GM21447 (cell line): ENCODE measurements at regions not wholly inside any gene's neighbourhood (a gene's known extent, or its start where the extent isn't known, plus 50 kb on each side); places are given as distances from the start of the nearest gene placed in this dataset.
"Not testable (repeated sequence)": the region's sequence is repeated elsewhere in the genome, so short reads cannot be mapped to it uniquely, and the experiment has no call there.

Experiments used
- ATAC-seq: cut with Tn5 transposase; IDR thresholded peaks from one replicate; pipeline ENCODE4 v1.9.1; 2021; ENCODE audit not compliant: unreplicated experiment

DNA sequence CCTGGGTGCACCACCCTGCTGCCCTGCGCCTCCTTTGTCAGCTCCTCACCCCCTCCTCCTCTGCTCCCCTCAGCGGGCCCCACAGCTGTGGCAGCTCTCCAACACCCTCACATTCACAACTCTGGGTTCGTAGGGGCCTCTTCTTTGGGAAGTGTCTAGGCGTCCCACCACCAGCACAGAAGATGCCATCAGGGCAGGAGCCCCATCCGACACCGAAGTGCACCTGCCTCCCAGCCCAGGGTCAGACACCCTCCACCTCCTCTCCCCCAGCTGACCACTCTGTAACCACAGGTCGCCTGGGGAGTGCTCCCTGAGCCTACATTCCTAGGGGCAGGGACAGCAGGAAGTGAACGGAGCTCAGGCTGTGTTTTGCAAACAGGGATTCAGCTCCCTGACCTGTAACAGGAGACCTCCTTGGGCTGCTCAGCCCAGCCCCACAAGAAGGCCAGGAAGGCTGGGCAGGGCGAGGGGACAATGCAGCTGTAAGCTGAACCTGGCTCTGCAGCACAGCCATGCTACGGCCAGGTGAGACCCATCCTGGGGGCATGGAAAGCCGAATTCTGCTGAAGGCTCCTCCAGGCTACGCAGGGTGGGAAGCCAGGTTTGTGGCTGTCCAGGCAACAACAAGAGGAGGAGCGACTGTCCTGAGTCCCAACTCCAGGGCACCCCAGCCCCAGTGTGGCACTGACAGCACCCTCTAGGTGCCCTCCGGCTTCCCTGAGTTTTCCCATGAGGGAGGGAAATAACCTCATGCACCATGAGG, 269.0 kb downstream of the GOLGA6L6 start:
- no peak for ATAC-seq

DNA sequence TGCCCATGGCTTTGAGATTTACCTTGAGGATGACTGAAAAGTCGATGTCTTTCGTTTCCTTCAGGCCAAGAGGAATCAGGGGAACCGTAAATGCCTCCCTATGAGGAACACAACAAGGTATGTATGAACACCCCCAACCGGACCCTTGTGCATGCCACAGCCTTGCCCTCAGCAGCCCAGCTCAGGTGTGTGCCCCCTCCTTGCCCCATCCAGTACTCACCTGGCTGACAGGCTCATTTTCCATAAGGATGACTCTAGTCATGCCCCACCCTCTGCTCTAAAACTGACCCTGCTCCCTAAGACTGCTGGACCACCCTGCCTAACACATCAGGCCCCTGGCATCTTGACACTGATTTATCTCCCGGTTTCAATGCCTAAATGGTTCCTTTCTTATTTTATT, 270.0 kb downstream of the GOLGA6L6 start:
- ATAC-seq: no peak

DNA sequence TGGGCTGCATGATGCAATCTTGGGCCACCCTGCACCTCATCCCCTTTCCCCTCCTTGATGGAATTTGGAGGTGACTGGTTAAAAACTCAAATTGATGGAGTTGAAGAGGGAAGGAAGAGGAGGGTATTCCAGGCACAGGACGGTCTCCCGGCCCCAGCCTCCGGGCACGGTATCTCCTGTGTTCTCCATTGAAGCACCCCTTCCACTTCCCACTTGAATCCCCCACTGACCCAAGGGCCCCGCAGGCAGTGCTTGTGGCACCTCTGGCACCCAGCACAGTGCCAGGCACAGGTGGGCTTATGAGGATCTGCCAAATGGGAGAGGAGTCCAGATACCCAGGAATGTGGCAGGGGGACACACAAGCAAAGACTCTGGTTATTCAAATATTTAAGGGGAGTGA, 271.6 kb downstream of the GOLGA6L6 start:
- not testable (repeated sequence) for ATAC-seq

DNA sequence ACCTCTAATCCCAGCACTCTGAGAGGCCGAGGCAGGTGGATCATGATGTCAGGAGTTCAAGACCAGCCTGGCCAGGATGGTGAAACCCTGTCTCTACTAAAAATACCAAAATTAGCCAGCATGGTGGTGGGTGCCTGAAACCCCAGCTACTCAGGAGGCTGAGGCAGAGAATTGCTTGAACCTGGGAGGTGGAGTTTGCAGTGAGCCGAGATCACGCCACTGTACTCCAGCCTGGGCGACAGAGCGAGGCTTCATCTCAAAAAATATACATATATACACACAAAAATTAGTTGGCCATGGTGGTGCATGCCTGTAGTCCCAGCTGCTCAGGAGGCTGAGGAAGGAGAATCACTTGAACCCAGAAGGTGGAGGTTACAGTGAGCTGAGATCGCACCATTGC, 273.6 kb downstream of the GOLGA6L6 start:
- ATAC-seq: not testable (repeated sequence)

DNA sequence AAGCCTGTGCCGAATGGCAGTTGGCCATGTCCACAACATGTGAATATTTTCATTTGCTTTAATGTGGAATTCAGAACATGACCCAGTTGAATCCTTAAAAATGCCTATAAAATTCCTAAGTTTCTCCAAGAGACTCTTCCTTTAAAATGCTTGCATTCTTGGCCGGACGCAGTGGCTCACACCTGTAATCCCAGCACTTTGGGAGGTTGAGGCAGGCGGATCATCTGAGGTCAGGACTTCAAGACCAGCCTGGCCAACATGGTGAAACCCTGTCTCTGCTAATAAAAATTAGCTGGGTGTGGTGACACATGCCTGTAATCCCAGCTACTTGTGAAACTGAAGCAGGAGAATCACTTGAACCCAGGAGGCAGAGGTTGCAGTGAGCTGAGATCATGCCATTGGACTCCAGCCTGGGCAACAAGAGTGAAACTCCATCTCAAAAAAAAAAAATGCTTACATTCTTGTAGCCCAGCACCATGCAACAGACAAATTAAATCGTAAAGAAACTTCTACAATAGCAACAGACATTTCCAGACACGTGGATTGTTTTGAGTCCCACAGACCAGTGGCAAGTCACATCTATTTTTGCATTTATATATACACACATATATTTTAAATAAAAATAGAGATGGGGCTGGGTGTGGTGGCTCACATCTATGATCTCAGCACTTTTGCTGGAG, 274.4 kb downstream of the GOLGA6L6 start:
- ATAC-seq: not testable (repeated sequence)

DNA sequence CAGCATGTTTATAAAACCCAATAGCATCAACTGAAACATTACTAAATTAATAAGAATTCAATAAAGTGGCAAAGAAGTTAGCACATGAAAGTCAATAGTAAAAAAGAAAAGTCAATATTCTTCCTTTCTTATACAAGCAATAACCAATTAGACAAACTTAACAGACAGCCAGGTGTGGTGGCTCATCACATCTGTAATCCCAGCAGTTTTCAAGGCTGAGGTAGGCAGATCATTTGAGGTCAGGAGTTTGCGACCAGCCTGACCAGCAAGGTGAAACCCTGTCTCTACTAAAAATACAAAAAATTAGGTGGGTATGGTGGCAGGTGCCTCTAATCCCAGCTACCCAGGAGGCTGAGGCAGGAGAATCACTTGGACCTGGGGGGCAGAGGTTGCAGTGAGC, 275.9 kb downstream of the GOLGA6L6 start:
- not testable (repeated sequence) for ATAC-seq

DNA sequence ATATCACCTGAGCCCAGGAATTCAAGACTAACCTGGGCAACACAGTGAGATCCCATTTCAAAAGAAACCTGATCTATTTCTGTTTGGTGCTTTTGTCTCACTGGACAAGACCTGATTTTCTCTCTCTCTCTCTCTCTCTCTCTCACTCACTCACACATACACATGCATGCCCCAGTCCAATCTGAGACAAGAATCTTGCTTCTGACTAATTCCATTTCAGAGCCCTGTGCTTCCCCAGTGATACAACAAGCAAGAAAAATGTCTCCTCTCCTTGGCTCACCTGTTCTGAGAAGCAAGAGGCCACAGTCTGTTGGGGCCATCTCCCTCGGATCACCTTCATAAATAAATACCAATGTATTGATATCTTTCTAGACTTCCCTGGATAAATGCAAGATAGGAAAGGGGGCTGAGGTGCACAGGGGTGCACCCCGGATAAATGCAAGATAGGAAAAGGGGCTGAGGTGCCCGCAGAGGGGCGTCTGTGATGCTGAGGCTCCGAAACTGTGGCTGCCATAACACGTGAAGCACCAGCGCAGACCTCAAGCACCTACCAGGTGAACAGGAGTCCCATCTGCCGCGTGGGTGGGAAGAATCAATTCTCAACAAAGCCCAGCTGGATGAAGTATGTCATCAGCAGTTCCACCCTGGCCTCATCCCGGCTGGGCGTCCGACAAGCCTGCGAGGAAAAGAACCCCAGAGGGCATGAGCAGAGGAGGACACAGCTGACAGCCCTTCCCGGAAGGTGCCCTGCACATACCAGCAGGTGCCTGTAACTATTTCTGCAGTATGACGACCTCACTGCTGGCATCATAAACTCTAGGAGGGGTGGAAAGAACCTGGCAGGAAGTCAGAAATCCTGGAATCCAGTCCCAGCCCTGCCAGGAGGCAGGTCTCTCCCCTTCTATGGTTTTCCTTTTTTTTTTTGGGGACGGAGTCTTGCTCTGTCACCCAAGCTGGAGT, 280.0 kb downstream of the GOLGA6L6 start:
- not testable (repeated sequence) for ATAC-seq

DNA sequence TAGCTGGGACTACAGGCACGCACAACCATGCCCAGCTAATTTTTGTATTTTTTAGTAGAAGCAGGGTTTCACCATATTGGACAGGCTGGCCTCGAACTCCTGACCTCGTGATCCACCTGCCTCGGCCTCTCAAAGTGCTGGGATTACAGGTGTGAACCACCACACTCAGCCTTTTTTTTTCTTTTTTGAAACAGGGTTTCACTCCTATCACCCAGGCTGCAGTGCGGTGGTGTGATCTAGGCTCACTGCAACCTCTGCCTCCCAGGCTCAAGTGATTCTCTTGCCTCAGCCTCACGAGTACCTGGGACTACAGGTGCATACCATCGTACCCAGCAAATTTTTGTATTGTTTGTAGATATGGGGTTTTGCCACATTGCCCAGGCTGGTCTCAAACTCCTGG, 280.9 kb downstream of the GOLGA6L6 start:
- not testable (repeated sequence) for ATAC-seq

DNA sequence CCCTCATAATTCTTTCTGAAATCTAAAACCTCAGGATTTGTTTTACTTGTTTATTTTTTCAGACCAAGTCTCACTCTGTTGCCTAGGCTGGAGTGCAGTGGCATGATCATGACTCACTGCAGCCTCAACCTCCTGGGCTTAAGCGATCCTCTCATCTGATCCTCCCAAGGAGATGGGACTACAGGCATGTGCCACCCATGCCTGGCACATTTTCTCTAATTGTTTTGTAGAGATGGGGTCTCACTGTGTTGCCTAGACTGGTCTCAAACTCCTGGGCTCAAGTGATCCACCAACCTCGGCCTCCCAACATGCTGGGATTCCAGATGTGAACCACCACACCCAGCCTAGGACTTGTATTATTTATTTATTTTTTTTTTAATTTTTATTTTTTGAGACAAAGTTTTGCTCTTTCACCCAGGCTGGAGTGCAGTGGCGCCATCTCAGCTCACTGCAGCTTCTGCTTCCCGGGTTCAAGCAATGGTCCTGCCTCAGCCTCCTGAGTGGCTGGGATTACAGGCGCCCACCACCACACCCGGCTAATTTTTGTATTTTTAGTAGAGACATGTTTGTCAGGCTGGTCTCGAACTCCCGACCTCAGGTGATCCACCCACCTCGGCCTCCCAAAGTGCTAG, 281.9 kb downstream of the GOLGA6L6 start:
- not testable (repeated sequence) for ATAC-seq

DNA sequence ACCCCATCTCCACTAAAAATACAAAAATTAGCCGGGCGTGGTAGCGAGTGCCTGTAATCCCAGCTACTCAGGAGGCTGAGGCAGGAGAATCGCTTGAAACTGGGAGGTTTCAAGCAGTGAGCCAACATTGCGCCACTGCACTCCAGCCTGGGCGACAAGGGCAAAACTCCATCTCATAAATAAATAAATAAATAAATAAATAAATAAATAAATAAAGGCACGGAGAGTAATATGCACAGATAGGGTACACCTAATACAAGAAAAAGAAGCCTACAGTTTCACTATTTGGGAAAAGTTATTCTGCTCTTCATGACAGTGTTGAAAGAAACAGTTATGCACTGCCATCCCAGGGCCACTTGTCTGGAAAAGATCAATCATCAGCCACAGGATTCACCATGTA, 285.2 kb downstream of the GOLGA6L6 start:
- ATAC-seq: not testable (repeated sequence)

DNA sequence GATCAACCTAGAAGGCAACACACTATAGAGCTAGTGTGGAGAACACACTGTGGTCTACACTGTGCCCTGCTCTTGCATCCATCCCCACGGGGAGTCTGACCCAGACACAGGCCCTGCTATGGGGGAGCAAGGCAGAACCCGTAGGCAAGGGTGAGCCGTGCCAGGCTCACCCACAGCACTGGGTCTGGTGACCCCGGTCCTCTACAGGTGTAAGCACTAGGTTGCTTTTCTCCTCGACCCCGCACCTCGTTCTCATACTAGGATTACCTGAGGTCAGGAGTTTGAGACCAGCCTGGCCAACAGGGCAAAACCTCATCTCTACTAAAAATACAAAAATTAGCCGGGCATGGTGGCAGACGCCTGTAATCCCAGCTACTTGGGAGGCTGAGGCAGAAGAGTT, 286.0 kb downstream of the GOLGA6L6 start:
- ATAC-seq: not testable (repeated sequence)

DNA sequence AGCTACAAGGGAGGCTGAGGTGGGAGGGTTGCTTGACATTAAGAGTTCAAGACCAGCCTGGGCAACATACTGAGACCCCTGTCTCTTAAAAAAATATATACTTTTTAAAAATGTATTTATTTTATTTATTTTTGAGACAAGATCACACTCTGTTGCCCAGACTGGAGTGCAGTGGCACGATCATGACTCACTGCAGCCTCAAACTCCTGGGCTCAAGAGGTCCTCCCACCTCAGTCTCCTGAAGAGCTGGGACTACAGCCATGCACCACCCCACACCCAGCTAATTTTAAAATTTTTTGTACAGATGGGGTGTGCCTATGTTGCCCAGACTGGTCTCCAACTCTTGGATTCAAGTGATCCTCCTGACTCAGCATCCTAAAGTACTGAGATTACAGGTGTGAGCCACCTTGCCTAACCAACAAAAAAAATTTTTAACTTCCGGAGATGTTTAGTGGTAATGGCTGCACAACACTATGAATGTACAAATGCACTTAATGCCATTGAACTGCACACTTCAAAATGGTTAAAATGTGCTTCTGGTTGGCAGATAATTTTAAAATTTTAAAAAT, 288.5 kb downstream of the GOLGA6L6 start:
- ATAC-seq: not testable (repeated sequence)

DNA sequence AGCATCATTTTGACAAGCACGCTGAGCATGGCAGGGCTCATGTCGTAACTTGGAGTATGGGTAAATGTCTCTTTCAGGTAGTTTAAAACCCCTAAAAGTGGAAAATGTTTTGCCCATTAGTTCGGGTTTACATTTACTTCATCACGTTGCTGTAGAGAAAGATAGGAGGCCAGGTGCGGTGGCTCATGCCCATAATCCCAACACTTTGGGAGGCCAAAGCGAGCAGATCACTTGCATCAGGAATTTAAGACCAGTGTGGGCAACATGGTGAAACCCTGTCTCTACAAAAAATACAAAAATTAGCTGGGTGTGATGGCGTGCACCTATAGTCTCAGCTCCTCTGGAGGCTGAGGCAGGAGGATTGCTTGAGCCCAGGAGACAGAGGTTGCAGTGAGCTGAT, 289.6 kb downstream of the GOLGA6L6 start:
- ATAC-seq: not testable (repeated sequence)

DNA sequence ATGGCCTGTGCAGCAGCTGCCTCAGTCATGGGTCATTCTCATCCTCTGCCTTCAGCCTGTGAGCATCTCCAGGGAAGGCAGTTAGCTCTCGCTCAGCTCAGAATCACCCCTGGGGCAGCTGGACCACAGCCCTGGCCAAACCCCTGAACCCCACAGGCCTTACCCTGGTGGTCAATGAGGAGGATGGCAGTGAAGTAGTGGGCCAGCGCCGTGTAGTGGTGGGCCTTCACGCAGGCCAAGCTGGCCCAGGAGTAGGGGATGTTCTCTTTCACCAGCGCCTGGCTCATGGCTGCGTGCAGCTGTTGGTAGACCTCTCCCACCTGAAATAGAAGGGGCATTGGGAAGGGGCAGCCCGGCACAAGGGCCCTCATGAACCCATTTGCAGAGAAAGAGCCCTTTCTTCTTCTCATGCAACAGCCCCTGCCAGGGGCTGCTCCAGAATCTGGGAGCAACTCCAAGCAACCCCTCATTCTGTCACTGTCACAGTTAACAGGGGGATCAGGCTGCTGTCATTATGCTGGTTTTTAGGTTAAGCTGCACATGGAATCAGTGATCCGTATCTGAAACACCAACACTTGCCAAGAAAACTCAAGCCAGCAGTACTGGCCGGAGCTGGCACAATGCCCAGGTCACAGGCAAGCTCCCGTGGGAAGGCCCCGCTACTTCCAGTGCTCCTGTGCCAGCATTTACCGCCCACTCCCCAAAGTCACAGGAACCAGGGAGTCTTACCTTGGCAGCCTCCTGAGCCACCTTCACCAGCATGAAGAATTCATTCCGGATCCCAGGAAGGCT, 290.2 kb downstream of the GOLGA6L6 start:
- ATAC-seq: not testable (repeated sequence)

DNA sequence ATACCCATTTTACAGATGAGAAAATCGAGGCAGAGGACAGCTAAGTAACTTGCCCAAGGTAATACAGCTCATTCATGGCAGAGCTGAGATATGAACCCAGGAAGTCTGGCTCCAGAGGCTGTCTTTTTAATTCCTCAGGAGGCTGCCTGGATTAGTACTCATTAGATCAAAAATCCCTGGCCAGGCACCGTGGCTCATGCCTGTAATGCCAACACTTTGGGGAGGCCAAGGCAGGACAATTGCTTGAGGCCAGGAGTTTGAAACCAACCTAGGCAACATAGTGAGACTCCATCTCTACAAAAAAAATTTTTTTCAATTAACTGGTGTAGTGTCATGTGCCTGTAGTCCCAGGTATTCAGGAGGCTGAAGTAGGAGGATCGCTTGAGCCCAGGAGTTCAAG, 291.4 kb downstream of the GOLGA6L6 start:
- ATAC-seq: not testable (repeated sequence)

DNA sequence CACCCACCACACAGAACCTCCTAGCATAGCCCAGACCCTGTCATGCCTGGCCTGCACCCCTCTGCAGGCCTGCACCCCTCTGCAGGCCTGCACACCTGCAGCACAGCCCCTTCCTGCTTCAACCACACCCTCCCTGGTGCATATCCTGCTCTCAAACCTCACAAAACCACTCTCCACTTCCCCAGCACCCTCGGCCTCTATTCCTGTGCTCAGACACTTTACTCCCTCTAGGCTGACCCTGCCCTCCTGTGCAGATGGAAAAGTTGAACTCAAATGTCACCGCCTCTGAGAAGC, 292.0 kb downstream of the GOLGA6L6 start:
- ATAC-seq: not testable (repeated sequence)

DNA sequence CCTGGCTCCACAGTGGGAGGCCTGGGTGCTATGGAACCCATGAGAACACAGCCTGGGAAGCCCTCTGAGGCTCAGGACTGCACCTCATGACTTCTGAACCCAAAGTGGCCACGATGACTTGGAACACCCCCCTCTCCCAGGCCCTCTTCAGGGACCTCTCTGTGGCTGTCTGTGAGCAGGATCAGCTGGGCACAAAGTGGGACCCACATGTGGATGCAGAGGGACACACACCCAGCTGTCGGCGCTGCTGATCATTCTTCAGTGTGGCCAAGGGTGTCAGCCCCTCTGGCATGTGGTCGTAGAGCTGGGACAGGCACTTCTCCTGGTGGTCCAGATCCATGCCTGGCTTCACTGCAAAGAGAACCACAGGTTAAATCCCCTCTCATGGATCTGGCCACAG, 293.2 kb downstream of the GOLGA6L6 start:
- not testable (repeated sequence) for ATAC-seq

DNA sequence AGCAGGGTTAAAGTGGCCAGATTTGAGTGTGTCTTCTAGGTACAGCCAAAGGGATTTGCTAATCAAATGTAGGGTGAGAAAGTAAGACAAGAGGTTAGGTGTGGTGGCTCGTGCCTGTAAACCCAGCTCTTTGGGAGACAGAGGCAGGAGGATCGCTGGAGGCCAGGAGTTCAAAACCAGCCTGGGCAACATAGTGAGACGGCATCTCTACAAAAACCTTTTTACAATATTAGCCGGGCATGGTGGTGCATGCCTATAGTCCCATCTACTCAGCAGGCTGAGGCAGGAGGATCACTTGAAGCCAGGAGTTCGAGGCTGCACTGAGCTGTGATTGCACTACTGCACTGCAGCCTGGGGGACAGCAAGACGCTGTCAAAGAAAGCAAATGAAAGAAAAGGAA, 294.5 kb downstream of the GOLGA6L6 start:
- not testable (repeated sequence) for ATAC-seq

DNA sequence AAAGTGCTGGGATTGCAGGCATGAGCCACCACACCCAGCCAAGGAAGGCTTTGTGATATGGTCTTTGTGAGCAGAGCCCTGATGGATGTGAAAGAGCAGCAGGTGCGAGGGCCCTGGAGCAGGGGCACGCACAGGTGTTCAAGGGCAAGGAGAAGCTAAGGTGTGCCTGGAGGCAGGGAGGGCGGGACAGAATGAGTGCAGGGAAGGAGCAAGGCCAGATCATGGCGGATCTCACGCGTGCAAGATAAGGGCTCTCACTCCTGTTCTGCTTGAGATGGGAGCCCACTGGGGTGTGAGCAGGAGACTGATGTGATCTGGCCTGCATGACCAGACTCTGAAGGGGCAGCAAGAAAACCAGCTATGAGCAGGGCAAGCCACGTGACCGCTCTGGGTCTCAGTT, 295.0 kb downstream of the GOLGA6L6 start:
- not testable (repeated sequence) for ATAC-seq

DNA sequence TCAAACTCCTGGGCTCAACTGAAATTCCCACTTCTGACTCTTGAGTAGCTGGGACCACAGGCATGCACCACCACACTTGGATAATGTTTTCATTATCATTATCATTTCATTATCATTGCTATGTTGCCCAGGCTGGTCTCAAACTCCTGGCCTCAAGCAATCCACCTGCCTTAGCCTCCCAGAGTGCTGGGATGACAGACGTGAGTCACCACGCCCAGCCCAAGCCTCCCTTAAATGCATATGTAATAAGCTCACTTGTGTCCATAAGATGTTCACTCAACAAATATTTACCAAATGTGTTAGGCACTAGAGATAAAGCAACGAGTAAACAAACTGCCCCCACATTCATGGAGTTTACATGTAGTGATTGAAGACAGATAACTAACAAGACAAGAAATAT, 295.7 kb downstream of the GOLGA6L6 start:
- not testable (repeated sequence) for ATAC-seq
